Gastroesophageal sphincter (tissue), 3 donors: ENCODE measurements at regions not wholly inside any gene's neighbourhood (a gene's known extent, or its start where the extent isn't known, plus 50 kb on each side); places are given as distances from the start of the nearest gene placed in this dataset.

ENCODE experiments used
- EP300 ChIP-seq: sonication (generic); formaldehyde crosslinking; IDR thresholded peaks from one replicate; pipeline ENCODE4 v1.6.1; 2017; ENCODE audit warnings: antibody characterized with exemption, mild to moderate bottlenecking
- POLR2AphosphoS5 ChIP-seq: sonication (generic); formaldehyde crosslinking; IDR thresholded peaks from one replicate; pipeline ENCODE4 v1.6.1; 2017; ENCODE audit warnings: antibody characterized with exemption
- TF ChIP-seq, protein P1 (sequence below), 4 experiments: fragments of 200-600 bp in 2 of 4; fragments of 450-650 bp in 2 of 4; sonication (generic) in 1 of 4; IDR thresholded peaks; one replicate each; pipeline ENCODE4 v1.5.1; 2017 to 2019; ENCODE audit warnings: antibody characterized with exemption in 4 of 4, mild to moderate bottlenecking in 2 of 4, moderate library complexity in 2 of 4

DNA sequence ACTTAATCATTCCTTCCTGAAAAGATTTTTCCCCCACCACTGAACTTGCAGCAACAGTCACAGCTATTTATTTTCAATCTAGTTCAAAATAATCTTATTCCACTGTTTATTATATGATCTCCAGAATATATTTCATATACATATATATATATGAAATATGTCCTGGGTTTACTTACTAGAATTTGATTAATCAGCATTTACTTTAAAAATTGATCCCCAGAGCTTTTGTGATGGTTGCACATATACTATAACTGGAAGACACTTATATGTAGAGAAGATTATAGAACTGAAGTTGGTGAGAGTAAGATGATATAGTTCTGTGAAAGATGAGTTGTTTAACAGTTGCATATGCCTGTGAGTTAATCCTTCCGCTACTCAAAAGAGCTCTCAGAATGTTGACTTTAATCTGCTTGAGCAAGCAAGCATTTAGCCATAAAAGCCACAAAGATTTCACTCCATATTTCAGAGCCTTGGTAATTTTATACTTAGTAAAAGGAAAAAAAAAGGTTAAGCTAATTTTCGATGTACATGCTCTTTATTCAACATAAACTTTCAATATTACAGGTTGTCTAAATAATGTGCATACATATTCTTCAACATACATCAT is 399.3 kb upstream of the CDH9 start:
- TF ChIP-seq POLR2AphosphoS5 (no peak), EP300 (no peak)
- TF ChIP-seq, protein P1, sequence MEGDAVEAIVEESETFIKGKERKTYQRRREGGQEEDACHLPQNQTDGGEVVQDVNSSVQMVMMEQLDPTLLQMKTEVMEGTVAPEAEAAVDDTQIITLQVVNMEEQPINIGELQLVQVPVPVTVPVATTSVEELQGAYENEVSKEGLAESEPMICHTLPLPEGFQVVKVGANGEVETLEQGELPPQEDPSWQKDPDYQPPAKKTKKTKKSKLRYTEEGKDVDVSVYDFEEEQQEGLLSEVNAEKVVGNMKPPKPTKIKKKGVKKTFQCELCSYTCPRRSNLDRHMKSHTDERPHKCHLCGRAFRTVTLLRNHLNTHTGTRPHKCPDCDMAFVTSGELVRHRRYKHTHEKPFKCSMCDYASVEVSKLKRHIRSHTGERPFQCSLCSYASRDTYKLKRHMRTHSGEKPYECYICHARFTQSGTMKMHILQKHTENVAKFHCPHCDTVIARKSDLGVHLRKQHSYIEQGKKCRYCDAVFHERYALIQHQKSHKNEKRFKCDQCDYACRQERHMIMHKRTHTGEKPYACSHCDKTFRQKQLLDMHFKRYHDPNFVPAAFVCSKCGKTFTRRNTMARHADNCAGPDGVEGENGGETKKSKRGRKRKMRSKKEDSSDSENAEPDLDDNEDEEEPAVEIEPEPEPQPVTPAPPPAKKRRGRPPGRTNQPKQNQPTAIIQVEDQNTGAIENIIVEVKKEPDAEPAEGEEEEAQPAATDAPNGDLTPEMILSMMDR (IDR thresholded peaks at IDR 0.05): no peak
